ENCODE measurements at regions not wholly inside any gene's neighbourhood (a gene's known extent, or its start where the extent isn't known, plus 50 kb on each side); places are given as distances from the start of the nearest gene placed in this dataset.

DNA sequence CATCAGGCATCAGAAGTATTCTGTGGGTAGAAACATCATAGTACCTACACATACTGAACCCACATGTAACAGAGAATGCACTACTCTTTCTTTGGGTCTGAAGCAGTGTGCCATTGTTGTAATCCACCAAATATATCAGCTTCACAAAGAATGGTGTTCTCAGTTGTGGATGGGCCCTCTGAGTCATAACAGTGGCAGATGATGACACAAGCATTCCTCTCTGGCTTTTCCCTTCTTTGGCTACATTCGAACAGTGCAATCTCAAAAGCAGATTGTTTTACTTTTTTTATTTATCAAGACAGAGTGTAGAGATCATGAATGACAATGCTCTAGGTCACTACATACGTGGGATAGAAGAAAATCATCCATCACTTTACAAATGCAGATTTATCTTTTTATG lies 247.2 kb upstream of the EPHA5 start:
- Histone ChIP-seq H3K27ac (ENCODE audit: insufficient read depth, low read depth, low read length) (no peak overlapping the region), H3K79me2 (ENCODE audit: control insufficient read depth, insufficient read depth, low read length) (no peaks in the 10 kb centered on the region), H3K9me3 (replicated peaks; ENCODE audit: control insufficient read depth, insufficient read depth, low read length) (no peaks in the 10 kb centered on the region), H3K4me3 (replicated peaks in 1 of 3; ENCODE audit: insufficient read depth in 1 of 3, low read depth in 1 of 3, low read length in 3 of 3) (no peak overlapping the region), H3K4me2 (ENCODE audit: insufficient read depth, low read length) (no peak overlapping the region), H2AFZ (ENCODE audit: low read depth, low read length) (no peak overlapping the region), H3K9me1 (replicated peaks; ENCODE audit: control insufficient read depth, extremely low read depth, insufficient read depth, low read length) (no peaks in the 10 kb centered on the region), H3K9ac (replicated peaks; ENCODE audit: extremely low read depth, insufficient read depth, low read length) (no peak overlapping the region), H3K4me1 (ENCODE audit: control insufficient read depth, extremely low read depth, insufficient read depth, low read length) (no peaks in the 10 kb centered on the region), H3K27me3 (ENCODE audit: control insufficient read depth in 2 of 2, insufficient read depth in 2 of 2, low read length in 2 of 2) (no peaks in the 10 kb centered on the region), H4K20me1 (replicated peaks; ENCODE audit: control insufficient read depth, extremely low read depth, insufficient read depth, low read length) (no peaks in the 10 kb centered on the region), H3K36me3 (ENCODE audit: control insufficient read depth in 2 of 2, extremely low read depth in 1 of 2, insufficient read depth in 2 of 2, low read length in 2 of 2) (no peaks in the 10 kb centered on the region)
- no TSS peak for BruUV-seq (replicated peaks)
- TF ChIP-seq POLR2AphosphoS5 (IDR thresholded peaks at IDR 0.05; ENCODE audit: insufficient read depth, low read depth, low read length) = no peak
- TF ChIP-seq GATA2 (IDR thresholded peaks at IDR 0.05; ENCODE audit: insufficient read depth, insufficient read length, low read depth, low read length) = no peak
- no peak for TF ChIP-seq FOS (IDR thresholded peaks at IDR 0.05; ENCODE audit: borderline replicate concordance, insufficient read depth, low read length)
- no peak for TF ChIP-seq MYC (IDR thresholded peaks at IDR 0.05; ENCODE audit: low read depth, low read length)
- TF ChIP-seq MAX (IDR thresholded peaks at IDR 0.05; ENCODE audit: insufficient read depth, insufficient read length) = no peak
- no peak for TF ChIP-seq POLR2A (IDR thresholded peaks at IDR 0.05; ENCODE audit: low read depth, low read length)
- TF ChIP-seq EZH2 (IDR thresholded peaks at IDR 0.05; ENCODE audit: borderline replicate concordance, low read depth, low read length, severe bottlenecking) = no peak
- TF ChIP-seq, protein P1, sequence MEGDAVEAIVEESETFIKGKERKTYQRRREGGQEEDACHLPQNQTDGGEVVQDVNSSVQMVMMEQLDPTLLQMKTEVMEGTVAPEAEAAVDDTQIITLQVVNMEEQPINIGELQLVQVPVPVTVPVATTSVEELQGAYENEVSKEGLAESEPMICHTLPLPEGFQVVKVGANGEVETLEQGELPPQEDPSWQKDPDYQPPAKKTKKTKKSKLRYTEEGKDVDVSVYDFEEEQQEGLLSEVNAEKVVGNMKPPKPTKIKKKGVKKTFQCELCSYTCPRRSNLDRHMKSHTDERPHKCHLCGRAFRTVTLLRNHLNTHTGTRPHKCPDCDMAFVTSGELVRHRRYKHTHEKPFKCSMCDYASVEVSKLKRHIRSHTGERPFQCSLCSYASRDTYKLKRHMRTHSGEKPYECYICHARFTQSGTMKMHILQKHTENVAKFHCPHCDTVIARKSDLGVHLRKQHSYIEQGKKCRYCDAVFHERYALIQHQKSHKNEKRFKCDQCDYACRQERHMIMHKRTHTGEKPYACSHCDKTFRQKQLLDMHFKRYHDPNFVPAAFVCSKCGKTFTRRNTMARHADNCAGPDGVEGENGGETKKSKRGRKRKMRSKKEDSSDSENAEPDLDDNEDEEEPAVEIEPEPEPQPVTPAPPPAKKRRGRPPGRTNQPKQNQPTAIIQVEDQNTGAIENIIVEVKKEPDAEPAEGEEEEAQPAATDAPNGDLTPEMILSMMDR (IDR thresholded peaks at IDR 0.05; ENCODE audit: extremely low read depth in 1 of 2, insufficient read depth in 1 of 2, low read depth in 1 of 2, low read length in 2 of 2) = no peak
- TF ChIP-seq JUN (IDR thresholded peaks at IDR 0.05; ENCODE audit: borderline replicate concordance, insufficient read depth, insufficient read length, low read depth) = no peak
- FAIRE-seq = no peak
- dilution Hi-C loops (cut with MboI; ENCODE audit: extremely low pct_ligation_motif_present, low sequenced_read_pairs) = no loop called here
- CTCF ChIA-PET = no interaction called here
- POLR2A ChIA-PET = no interaction called here
- no peak for DNase-seq (ENCODE audit: low read depth, low spot score)
- intact Hi-C loops (cut with micrococcal nuclease) = no loop called here

Measured in endothelial cell of umbilical vein (primary cell).